Heart right ventricle (tissue), 16 donors: ENCODE measurements at regions not wholly inside any gene's neighbourhood (a gene's known extent, or its start where the extent isn't known, plus 50 kb on each side); places are given as distances from the start of the nearest gene placed in this dataset.
"Not testable (repeated sequence)": the region's sequence is repeated elsewhere in the genome, so short reads cannot be mapped to it uniquely, and the experiment has no call there.

Experiments used
- ATAC-seq, 8 donors: fragments of 200-7000 bp; cut with Tn5 transposase; one replicate each; pipeline ENCODE4 v1.9.1; 2020; ENCODE audit warnings: mild to moderate bottlenecking in 8 of 8, moderate library complexity in 8 of 8, moderate number of reproducible peaks in 1 of 8
- DNase-seq, 2 donors: peaks; one replicate each; pipeline ENCODE4 v3.0.0-alpha.2; 2020
- H3K27ac ChIP-seq, 10 donors: fragments of 200-600 bp; sonication (generic) in 2 of 10; one replicate each; pipeline versions ENCODE4 v1.5.0 to v1.8.0; 2020 to 2022; ENCODE audit warnings: mild to moderate bottlenecking in 3 of 10
- H3K27me3 ChIP-seq, 7 donors: fragments of 200-600 bp; one replicate each; pipeline ENCODE4 v1.8.0; 2021 to 2022; ENCODE audit warnings: mild to moderate bottlenecking in 2 of 7
- H3K36me3 ChIP-seq, 9 donors: fragments of 200-600 bp; sonication (generic) in 1 of 9; one replicate each; pipeline versions ENCODE4 v1.5.0 to v1.8.0; 2020 to 2022; ENCODE audit warnings: mild to moderate bottlenecking in 2 of 9
- H3K4me1 ChIP-seq, 9 donors: fragments of 200-600 bp; sonication (generic) in 1 of 9; one replicate each; pipeline versions ENCODE4 v1.5.0 to v1.8.0; 2020 to 2022; ENCODE audit warnings: mild to moderate bottlenecking in 4 of 9
- H3K4me3 ChIP-seq, 10 donors: fragments of 200-600 bp; sonication (generic) in 2 of 10; one replicate each; pipeline versions ENCODE4 v1.5.0 to v1.8.0; 2020 to 2022; ENCODE audit warnings: mild to moderate bottlenecking in 7 of 10, moderate library complexity in 2 of 10
- H3K9me3 ChIP-seq, 11 donors: fragments of 200-600 bp in 10 of 11; sonication (generic) in 2 of 11; one replicate each; pipeline versions ENCODE4 v1.5.0 to v1.8.0; 2013 to 2022; ENCODE audit warnings: mild to moderate bottlenecking in 2 of 11, control low read depth in 1 of 11, moderate library complexity in 1 of 11
- CTCF ChIP-seq, 9 donors: fragments of 200-600 bp; sonication (generic) in 2 of 9; IDR thresholded peaks; one replicate each; pipeline versions ENCODE4 v1.5.0 to v1.8.0; 2021 to 2022; ENCODE audit warnings: antibody characterized with exemption in 9 of 9, mild to moderate bottlenecking in 5 of 9, moderate library complexity in 1 of 9
- WGBS, 2 donors: extraction: QIAGEN DNeasy Blood & Tissue Kit; methylation state at CpG; one replicate each; pipeline ENCODE4 v1.1.7; 2013; ENCODE audit warnings: inconsistent platforms in 1 of 2; 5-methylcytosine and 5-hydroxymethylcytosine counted together
- intact Hi-C, 10 donors: fragments of 100-400 bp; cut with DNase I; formaldehyde crosslinking; loops; one replicate each; pipeline versions ENCODE4 v1.11.1 to v1.14.2; 2022
- donor health status: Arrhythmogenic right ventricular cardiomyopathy.
- donor health status: ischemic (EF 13 %, LVEDD 7.1; RV severe dilation, severe dysfunction).
- donor health status: healthy with polysubstance abuse.
- donor health status: DM: no; HTN: yes; CAD: no.
- donor health status: DM: no; HTN: no; CAD: no.
- donor health status: ischemic (EF 25% LVEDD 6.9; RV normal size, moderate dysfunction).
- donor health status: ischemic (EF 25% LVEDD 5.7; RV mildly dilated, moderate dysfunction).
- donor health status: healthy.
- donor health status: DM: yes; HTN: yes; CAD: no.
- donor health status: Ischemic cardiomyopathy.
- donor health status: ischemic (EF 35%, LVEDD 5.7; RV mildly dilated, moderate dysfunction).
- donor health status: nonischemic (EF 11% LVEDD 7.7; RV severe dilation, severe dysfunction).
- donor health status: DM: yes; HTN: yes; CAD: no.
- donor health status: PGD.
- donor health status: ischemic (EF 29% LVEDD 5.4; RV normal size, mild dysfunction).
- donor health status: nonischemic (EF 23%, LVEDD 6.1; RV moderate dilation, normal function).

DNA sequence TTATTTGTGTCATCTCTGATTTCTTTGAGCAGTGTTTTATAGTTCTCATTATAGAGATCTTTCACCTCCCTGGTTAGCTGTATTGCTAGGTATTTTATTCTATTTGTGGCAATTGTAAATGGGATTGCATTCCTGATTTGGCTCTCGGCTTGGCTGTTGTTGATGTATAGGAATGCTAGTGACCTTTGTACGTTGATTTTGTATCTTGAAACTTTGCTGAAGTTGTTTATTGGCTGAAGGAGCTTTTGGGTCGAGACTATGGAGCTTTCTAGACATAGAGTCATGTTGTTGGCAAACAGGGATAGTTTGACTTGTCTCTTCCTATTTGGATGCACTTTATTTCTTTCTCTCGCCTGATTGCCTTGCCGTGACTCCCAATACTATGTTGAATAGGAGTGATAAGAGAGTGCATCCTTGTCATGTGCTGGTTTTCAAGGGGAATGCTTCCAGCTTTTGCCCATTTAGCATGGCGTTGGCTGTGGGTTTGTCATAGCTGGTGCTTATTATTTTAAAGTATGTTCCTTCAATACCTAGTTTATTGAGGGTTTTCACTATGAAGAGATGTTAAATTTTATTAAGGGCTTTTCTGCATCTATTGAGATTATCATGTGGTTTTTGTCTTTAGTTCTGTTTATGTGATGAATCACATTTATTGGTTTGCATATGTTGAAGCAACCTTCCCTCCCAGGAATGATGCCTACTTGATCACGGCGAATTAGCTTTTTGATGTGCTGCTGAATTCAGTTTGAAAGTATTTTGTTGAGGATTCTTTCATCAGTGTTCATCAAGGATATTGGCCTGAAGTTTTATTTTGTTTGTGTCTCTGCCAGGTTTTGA is 72.7 kb upstream of the BOD1L1 start:
- intact Hi-C loops = loop anchor here in 1 of 10 donors (10.0 kb wide), 1 partner anchor 145 kb away; no protein-coding TSS in a partner anchor
- Histone ChIP-seq H3K27ac (no peak overlapping the region), H3K9me3 (no peaks in the 10 kb centered on the region), H3K4me1 (peaks cover 0 to 21% (median 10%) of the 10 kb centered on the region in 9 donors), H3K36me3 (no peaks in the 10 kb centered on the region), H3K27me3 (no peaks in the 10 kb centered on the region), H3K4me3 (no peak overlapping the region)
- no peak for ATAC-seq
- no peak for DNase-seq
- no peak for TF ChIP-seq CTCF (IDR thresholded peaks at IDR 0.05)
- WGBS, 2 donors = 51 to 62% methylated on average over 8 of the region's 8 CpGs

DNA sequence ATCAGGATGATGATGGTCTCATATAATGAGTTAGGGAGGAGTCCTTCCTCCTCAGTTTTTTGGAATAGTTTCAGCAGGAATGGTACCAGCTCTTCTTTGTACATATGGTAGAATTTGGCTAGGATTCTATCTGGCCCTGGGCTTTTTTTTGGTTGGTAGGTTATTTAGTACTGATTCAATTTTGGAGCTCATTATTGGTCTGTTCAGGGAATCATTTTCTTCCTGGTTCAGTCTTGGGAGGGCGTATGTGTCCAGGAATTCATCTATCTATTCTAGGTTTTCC is 73.3 kb upstream of the BOD1L1 start:
- H3K27me3 ChIP-seq, H3K4me3 ChIP-seq, H3K36me3 ChIP-seq, H3K27ac ChIP-seq, DNase-seq, ATAC-seq, H3K9me3 ChIP-seq: not testable (repeated sequence)
- H3K4me1 ChIP-seq = peaks cover 0 to 25% (median 16%) of the 10 kb centered on the region in 9 donors
- intact Hi-C loops = loop anchor here in 1 of 10 donors (10.0 kb wide), 1 partner anchor 144 kb away; no protein-coding TSS in a partner anchor
- 73 to 88% methylated on average over 1 of the region's 1 CpG for WGBS, 2 donors

DNA sequence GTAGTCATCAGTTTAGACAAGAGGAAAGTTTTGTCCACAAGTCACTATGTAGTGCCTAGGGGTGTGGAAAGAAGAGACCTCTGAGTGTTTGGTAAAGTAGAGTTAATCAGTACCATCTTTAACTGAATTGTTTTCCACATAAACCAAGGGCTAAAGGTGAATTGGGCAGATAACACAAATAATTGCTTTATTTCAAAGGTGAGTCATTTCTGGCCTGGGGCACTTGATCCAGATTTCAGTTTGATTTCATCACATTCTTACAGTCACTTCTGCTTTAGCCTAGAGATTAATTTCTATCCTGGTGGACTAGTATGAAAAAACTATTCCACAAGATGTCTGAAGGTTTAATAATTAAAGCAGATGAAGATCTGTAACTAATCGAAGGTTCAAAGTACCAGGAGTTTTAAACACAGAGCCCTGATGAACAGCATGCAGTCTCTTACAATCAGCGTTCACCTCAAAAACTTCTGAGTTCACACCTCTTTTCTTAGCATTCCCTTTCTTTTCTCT is 74.5 kb upstream of the BOD1L1 start:
- no peak for TF ChIP-seq CTCF (IDR thresholded peaks at IDR 0.05)
- Histone ChIP-seq H3K4me3 (no peak overlapping the region), H3K4me1 (peaks cover 0 to 34% (median 16%) of the 10 kb centered on the region in 9 donors), H3K9me3 (no peaks in the 10 kb centered on the region), H3K27ac (no peak overlapping the region), H3K27me3 (no peaks in the 10 kb centered on the region), H3K36me3 (no peaks in the 10 kb centered on the region)
- DNase-seq (no peak), ATAC-seq (no peak)
- intact Hi-C loops = loop anchor here in 1 of 10 donors (10.0 kb wide), 1 partner anchor 143 kb away; no protein-coding TSS in a partner anchor
- WGBS, 2 donors = 80 to 87% methylated on average over 2 of the region's 2 CpGs

DNA sequence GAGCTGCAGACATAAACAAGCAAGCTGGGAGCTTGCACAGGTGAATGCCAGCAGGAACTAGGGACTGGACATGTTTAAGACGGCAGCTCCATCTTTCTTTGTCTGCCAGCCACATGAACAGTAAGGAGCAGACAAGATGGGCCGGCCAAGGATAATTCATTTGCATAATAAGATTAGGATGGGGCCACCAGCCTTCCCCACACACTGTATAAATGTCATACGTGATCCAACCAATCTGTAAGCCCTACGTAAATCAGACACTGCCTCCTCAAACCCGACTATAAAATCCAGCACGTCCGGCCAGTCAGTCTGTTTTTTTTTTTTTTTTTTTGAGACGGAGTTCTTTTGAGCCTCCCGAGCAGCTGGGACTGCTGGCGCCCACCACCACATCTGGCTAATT is 75.6 kb upstream of the BOD1L1 start:
- peaks cover 0 to 34% (median 16%) of the 10 kb centered on the region in 9 donors for H3K4me1 ChIP-seq
- WGBS, 2 donors = 85 to 92% methylated on average over 8 to 10 of the region's 10 CpGs
- no peak overlapping the region for H3K27ac ChIP-seq
- TF ChIP-seq CTCF (IDR thresholded peaks at IDR 0.05) = no peak
- H3K36me3 ChIP-seq = no peaks in the 10 kb centered on the region
- H3K9me3 ChIP-seq = no peaks in the 10 kb centered on the region
- intact Hi-C loops = loop anchor here in 1 of 10 donors (10.0 kb wide), 1 partner anchor 142 kb away; no protein-coding TSS in a partner anchor
- ATAC-seq = no peak
- no peak overlapping the region for H3K4me3 ChIP-seq
- no peak for DNase-seq
- no peaks in the 10 kb centered on the region for H3K27me3 ChIP-seq

DNA sequence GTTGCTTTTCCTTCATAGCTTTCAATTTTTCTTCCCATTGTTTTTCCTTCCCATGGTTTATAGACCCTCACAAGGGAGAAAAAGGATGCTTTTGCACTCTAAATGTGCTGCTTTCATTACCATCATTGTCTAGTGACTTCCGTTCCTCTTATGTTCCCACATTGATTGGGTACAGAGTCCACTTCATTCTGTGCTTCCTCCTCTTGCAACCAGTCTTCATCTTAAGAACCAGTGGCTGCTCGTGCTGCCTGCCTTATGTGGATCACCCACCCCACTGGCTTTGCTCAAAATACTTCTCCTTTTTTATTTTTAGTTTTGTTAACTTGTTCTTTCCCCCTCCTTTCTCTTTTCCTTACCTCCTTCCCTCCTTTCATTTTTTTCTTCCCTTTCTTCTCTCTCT is 76.5 kb upstream of the BOD1L1 start:
- H3K27me3 ChIP-seq = no peaks in the 10 kb centered on the region
- TF ChIP-seq CTCF (IDR thresholded peaks at IDR 0.05) = no peak
- DNase-seq (no peak), ATAC-seq (no peak)
- 65 to 77% methylated on average over 2 of the region's 2 CpGs for WGBS, 2 donors
- H3K27ac ChIP-seq = peak overlapping the region in 8 of 10 donors; percentile 71 to 89 (median 85)
- H3K9me3 ChIP-seq = no peaks in the 10 kb centered on the region
- no peak overlapping the region for H3K4me3 ChIP-seq
- peaks cover 0 to 34% (median 16%) of the 10 kb centered on the region in 9 donors for H3K4me1 ChIP-seq
- no peaks in the 10 kb centered on the region for H3K36me3 ChIP-seq
- intact Hi-C loops = loop anchor here in 1 of 10 donors (10.0 kb wide), 1 partner anchor 141 kb away; no protein-coding TSS in a partner anchor
